ENCODE measurements at regions not wholly inside any gene's neighbourhood (a gene's known extent, or its start where the extent isn't known, plus 50 kb on each side); places are given as distances from the start of the nearest gene placed in this dataset.

- TF ChIP-seq, protein P1, sequence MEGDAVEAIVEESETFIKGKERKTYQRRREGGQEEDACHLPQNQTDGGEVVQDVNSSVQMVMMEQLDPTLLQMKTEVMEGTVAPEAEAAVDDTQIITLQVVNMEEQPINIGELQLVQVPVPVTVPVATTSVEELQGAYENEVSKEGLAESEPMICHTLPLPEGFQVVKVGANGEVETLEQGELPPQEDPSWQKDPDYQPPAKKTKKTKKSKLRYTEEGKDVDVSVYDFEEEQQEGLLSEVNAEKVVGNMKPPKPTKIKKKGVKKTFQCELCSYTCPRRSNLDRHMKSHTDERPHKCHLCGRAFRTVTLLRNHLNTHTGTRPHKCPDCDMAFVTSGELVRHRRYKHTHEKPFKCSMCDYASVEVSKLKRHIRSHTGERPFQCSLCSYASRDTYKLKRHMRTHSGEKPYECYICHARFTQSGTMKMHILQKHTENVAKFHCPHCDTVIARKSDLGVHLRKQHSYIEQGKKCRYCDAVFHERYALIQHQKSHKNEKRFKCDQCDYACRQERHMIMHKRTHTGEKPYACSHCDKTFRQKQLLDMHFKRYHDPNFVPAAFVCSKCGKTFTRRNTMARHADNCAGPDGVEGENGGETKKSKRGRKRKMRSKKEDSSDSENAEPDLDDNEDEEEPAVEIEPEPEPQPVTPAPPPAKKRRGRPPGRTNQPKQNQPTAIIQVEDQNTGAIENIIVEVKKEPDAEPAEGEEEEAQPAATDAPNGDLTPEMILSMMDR (conservative IDR thresholded peaks at IDR 0.05): no peak
- no peak for TF ChIP-seq ZFX (IDR thresholded peaks at IDR 0.05)
Measured at GRCh38 chr11:15677181-15677580, 562.5 kb downstream of the INSC start.
